CD1c-positive myeloid dendritic cell (primary cell): ENCODE measurements at regions not wholly inside any gene's neighbourhood (a gene's known extent, or its start where the extent isn't known, plus 50 kb on each side); places are given as distances from the start of the nearest gene placed in this dataset.

Experiments used
- DNase-seq: peaks from one replicate; pipeline ENCODE4 v3.0.0-alpha.2; 2016; ENCODE audit errors: extremely low spot score

DNA sequence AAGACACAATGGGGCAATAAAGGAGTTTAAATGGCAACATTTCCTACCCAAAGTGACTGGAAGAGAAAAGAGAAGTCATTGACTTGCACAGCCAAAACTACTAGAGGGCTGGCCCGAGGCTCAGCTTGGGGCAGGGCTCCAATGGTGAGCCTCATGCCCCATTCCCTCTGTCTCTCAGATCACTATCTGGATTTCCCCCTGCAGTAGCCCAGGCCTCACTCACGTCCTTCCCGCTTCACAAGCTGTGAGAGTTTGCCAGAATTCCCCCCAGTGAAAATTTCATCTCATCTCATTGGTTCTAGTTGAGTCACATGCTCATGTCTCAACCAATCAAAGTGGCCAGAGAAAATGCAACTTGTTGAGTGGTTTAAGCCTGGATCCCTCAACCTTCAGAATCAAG, 181.3 kb downstream of the WDR11 start:
- no peak for DNase-seq

- DNase-seq, result no peak
Measured at GRCh38 chr10:121033366-121033765, 182.2 kb downstream of the WDR11 start.

- DNase-seq, result no peak
Measured at GRCh38 chr10:121036431-121036830, 185.3 kb downstream of the WDR11 start.

GRCh38 chr10:121041499-121041898, 190.3 kb downstream of the WDR11 start:
- DNase-seq, result no peak

GRCh38 chr10:121041906-121042305, 190.7 kb downstream of the WDR11 start:
- DNase-seq, result no peak

DNA sequence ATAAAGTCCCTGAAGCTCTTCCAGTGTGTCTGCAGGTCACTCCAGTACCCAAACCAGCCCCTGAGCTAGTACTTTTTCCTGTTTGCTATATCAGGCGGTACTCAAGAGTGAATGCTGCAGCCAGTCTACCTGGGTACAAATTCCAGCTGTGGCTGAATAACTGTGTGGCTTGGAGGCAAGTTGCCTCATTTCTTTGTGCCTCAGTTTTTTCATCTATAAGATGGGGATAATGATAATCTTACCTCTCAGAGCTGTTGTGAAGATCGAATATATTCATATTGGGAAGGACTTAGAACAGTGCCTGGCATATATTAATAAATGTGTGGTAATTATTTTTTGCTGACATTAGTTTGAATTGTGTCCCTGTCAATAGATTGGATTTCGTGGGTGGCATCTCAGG, 191.2 kb downstream of the WDR11 start:
- no peak for DNase-seq

GRCh38 chr10:121043124-121043849, 192.1 kb downstream of the WDR11 start:
- no peak for DNase-seq

DNA sequence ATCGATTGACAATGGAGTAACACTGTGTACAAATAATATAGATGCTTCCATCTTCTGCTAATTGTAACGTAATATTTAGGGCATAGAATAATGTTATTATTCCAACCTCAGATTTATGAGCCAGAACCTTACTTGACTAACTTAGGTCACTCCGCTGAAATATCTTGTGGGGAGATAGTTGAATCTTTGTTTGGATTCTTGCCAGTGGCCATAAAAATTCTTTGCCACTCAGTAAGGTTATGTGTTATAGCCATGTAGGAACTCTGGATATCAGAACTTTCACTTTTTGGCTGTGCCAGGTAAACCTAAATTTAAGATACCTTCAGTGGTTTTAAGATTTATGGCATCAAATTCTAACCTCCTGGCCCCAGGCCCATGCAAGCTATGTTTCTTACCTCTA, 197.6 kb downstream of the WDR11 start:
- no peak for DNase-seq

DNA sequence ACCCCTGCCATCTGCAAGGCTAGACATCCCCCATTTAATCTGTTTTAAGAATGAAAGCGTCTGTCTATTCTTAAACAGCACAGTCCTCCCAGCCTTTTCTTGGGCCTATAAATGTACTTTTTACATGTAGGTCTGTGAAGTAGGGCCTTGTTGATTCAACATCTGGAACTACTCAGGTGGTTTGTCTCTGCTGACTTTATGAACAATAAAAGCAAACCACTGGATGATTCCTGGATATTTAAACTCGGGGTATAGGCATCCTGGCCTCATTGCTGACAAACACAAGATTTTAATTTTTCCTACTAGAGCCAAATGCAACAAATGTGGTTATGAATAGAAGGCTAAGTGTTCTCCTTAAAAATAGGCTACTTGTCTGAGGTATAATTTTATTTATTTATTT, 198.3 kb downstream of the WDR11 start:
- no peak for DNase-seq

DNA sequence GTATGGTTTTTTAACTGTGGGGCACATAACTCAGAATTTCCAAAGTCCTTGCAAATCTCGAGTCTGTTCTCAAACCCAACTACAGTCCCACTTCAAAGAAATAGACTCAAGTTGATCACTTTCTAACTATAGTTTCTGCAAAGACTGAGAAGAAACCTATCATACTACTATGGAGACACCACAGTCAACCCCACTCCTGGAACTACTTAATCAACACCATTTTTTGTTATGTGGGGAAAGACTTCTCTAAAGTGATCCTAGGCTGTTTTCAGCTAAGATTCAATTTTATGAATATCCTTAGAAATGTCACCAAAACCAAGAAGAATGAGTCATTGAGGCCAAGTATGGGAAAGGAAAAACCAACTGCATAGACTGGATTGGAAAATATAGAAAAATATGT, 198.8 kb downstream of the WDR11 start:
- no peak for DNase-seq

- no peak for DNase-seq
Measured at GRCh38 chr10:121051171-121051570, 200.0 kb downstream of the WDR11 start.

- DNase-seq, result no peak
Measured at GRCh38 chr10:121051696-121052279, 200.6 kb downstream of the WDR11 start.

GRCh38 chr10:121053151-121053550, 202.0 kb downstream of the WDR11 start:
- no peak for DNase-seq

GRCh38 chr10:121054874-121055273, 203.7 kb downstream of the WDR11 start:
- no peak for DNase-seq

DNA sequence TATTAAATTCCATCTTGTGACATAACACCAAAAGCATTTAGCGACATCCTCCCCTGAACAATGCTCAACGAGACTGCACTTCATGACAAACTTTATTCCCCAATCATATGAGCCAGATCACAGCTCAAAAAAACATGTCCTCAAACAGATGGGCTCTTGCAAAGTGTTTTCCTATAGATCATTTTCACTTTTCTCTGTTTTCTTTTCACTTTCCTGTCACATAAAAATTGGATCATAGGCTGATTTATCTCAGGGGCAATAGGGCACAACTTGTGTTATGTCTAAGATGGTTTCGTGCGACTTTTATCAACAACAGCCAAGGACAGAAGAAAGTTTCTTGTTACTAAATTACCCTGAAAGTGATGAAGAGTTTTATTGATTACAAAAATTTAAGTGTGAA, 206.1 kb downstream of the WDR11 start:
- DNase-seq, result no peak

DNA sequence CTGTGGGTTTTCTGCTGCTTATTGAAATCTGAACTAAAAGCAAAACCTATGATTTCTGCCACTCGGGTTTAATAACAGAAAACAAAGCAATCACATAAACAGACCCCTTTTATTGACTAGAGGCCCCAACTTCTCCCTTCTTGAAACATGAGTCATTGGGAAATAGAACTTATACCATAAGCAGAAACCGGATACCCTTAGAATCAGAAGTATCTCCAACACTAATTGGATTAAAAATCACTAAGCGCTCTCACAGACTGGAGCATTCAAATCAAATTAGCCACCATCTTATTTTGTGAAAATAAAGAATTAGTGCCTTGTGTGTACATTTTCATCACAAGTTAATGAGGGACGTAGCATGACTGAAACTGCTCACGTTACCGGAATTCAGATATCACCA, 206.9 kb downstream of the WDR11 start:
- DNase-seq, result no peak

GRCh38 chr10:121059351-121059750, 208.2 kb downstream of the WDR11 start:
- no peak for DNase-seq

DNA sequence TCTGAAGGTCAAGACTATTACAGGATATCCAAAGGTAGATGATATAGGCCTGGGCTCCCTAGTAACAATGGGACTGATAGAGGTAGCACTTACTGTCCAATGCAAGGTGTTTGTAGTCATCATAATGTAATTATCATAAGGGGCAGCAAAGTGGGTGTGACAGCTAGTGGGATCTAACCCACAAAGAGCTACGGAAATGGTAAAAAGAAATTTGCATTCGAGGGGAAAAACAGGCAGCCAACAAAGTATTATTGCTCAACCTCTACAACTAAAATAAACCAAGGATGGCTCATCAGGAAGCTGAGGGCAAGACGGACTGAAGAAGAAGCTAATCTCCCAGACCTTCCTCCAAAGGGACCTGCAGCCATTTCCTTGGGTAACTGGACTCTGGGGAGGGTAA, 211.0 kb downstream of the WDR11 start:
- no peak for DNase-seq

- no peak for DNase-seq
Measured at GRCh38 chr10:121063744-121064143, 212.6 kb downstream of the WDR11 start.

DNA sequence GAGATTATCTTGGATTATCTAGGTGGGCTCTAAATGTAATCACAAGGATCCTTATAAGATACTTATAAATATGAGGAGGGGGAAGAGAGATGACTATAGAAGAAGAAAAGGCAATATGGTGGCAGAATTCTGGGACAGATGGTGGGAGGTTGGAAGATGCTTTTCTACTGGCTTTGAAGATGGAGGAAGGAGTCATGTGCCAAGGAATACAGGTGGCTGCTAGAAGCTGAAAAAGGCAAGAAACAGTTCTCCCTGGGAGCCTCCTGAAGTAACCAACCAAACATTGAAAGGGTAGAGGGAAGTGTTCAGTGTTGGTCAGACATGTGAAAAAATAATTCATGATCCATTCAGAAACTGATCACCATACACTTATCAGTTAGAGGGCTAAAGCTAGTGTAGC, 213.3 kb downstream of the WDR11 start:
- DNase-seq, result no peak

DNA sequence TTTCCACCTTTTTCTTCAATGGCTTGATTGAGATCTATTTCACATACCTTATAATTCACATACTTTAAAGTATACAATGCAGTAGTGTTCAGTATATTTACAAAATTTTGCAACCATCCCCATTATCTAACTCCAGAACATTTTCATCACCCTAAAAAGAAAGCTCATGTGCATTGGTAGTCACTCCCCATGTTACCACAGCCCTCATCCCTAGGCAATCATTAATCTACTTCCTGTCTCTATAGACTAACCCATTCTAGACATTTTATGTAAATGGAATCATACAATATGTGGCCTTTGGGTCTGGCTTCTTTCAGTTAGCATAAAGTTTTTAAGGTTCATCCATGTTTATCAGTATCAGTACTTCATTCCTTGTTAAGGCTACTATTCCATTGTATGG, 214.2 kb downstream of the WDR11 start:
- DNase-seq, result no peak

GRCh38 chr10:121069061-121069850, 218.1 kb downstream of the WDR11 start:
- peak; percentile 61 for DNase-seq
